ENCODE measurements at regions not wholly inside any gene's neighbourhood (a gene's known extent, or its start where the extent isn't known, plus 50 kb on each side); places are given as distances from the start of the nearest gene placed in this dataset.

- TF ChIP-seq CTCF (IDR thresholded peaks at IDR 0.05) = no peak
- no peak for TF ChIP-seq POLR2AphosphoS5 (IDR thresholded peaks at IDR 0.05)
Observed at GRCh38 chr5:89349246-89349980, 466.4 kb upstream of the MEF2C start.

All from esophagus muscularis mucosa (tissue), 3 donors.